Renal cortical epithelial cell (primary cell): ENCODE measurements at regions not wholly inside any gene's neighbourhood (a gene's known extent, or its start where the extent isn't known, plus 50 kb on each side); places are given as distances from the start of the nearest gene placed in this dataset.
"Not testable (repeated sequence)": the region's sequence is repeated elsewhere in the genome, so short reads cannot be mapped to it uniquely, and the experiment has no call there.

Experiments
- DNase-seq: peaks from one replicate; pipeline ENCODE4 v3.0.0-alpha.2; 2011; ENCODE audit warnings: low read depth

DNA sequence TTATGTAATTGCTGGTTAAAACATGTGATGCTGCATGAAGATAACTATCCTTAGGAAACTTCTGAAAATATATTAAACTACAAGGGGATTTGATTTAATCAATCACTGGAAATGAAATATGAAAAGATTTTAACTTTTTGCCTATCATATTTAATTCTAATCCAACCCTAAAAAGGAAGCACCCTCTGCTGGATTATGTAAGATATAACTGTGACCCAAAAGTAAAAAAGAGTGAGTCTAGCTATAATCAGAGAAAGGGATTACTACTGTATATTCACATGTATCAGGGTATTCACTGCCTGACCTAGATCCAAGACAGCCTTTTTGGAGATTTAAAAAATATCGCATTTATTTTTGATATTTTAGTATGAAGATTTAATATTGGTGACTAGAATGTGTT lies 295.5 kb downstream of the MDFIC start:
- no peak for DNase-seq

DNA sequence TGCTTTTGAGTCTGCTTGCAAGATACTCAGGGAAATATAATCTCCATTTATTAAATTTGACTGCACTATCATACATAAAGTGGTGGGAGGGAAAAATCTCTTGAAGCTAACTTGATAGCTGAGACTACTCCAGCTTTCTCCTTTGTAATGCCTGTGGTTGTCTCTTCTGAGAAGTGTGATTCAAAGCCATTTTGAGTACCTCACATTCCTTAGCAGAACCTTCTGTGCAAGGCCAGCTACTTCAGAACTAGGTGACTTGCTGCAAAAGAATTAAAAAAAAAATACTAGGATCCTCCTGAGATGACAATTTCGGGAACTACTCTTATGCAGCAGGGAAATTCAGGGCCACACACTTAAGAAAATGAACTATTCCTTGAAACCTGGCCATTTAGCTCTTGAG lies 294.8 kb downstream of the MDFIC start:
- peak; percentile 33 for DNase-seq

DNA sequence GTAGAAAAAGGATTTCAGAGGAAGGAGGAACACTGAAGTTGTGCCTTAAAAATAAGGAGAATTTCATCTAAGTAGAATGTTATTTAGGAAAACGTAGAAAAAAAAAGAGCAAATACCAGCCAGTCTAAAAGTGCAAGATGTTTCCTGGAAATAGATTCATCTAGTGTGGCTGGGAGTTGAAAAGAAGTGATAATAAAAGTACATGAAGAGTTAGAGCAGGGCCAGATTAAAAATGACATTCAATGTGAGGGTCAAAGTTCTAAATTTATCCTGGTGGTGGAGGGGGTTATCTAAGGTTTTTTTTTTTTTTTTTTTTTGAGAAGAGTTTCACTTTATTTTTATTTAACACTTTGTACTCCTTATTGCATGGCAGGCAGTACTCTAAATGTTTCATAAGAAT lies 289.3 kb downstream of the MDFIC start:
- no peak for DNase-seq

DNA sequence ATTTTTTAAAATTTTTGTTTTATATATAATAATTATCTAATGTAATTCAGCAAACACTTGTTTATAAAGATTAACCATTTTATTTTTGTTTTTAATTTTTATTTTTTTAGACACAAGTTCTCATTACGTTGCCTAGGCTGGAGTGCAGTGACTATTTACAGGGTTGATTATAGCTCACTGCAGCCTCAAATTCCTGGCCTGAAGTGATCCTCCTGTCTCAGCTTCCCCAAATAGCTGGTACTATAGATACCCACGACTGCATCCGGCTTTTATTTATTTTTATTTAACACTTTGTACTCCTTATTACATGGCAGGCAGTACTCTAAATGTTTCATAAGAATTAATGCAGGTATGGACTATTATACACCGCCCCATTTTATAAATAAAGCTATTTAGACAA lies 288.7 kb downstream of the MDFIC start:
- no peak for DNase-seq

- peak; percentile 16 for DNase-seq
Observed at GRCh38 chr7:115208710-115209560, 287.0 kb downstream of the MDFIC start.

- not testable (repeated sequence) for DNase-seq
Observed at GRCh38 chr7:115206374-115206773, 284.5 kb downstream of the MDFIC start.

DNA sequence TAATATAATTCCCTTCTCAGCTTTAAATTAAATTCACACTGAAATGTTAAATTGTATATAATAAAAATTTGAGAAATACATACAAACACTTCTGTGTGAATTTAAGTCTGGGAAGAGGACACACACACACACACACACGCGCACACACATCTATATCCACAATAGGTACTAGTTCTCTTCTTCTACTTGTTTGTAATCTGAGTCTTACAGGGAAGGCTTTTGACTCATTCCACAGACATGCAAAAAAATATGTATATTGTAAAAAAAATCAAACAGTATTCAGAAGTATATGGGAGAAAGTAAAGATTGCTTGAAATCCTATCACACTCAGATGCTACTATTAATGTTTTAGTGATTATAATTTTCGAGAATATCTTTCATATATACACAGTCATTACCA lies 276.2 kb downstream of the MDFIC start:
- no peak for DNase-seq

GRCh38 chr7:115195208-115195607 lies 273.3 kb downstream of the MDFIC start:
- DNase-seq, result no peak

DNA sequence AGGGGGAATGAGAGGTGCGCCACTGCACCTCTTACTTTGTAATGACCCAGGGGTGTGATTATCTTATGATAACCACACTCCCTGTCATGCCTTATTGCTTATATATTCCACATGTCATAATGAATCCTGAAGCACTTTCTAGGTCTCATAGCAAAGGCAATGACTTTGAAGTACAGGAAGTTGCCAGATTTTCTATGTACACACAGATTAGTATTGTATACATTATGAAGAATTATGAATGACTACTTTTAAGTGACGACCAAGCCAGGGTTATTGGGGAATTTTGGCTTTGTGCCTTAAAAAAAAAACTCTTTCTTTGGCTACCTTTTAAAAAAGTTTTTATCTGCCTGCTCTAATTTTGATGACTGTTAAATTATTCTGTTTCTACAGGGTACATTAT lies 269.6 kb downstream of the MDFIC start:
- DNase-seq, result no peak

DNA sequence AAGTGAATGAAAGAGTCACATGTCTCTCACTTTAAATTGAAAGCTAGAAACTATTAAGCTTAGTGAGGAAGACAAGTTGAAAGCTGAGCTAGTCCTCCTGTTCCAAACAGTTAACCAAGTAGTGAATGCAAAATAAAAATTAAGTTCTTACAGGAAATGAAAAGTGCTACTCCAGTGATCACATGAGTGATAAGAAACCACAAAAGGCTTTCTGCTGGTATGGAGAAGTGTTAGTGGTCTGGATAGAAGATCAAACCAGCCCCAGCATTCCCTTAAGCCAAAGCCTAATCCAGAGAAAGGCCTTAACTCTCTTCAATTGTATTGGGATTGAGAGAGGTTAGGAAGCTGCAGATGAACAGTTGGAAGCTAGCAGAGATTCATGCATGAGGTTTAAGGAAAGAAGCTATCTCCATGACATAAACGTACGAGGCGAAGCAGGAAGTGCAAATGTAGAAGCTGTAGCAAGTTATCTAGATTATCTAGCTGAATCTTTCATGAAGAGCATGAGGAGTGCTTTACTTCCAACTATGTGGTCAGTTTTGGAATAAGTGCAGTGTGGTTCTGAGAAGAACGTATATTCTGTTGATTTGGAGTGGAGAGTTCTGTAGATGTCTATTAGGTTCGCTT lies 261.6 kb downstream of the MDFIC start:
- peak; percentile 44 for DNase-seq

- DNase-seq, result peak; percentile 74
Observed at GRCh38 chr7:115178835-115179234, 256.9 kb downstream of the MDFIC start.

GRCh38 chr7:115177823-115178222 lies 255.9 kb downstream of the MDFIC start:
- DNase-seq, result no peak

- no peak for DNase-seq
Observed at GRCh38 chr7:115177103-115177502, 255.2 kb downstream of the MDFIC start.

GRCh38 chr7:115172397-115172796 lies 250.5 kb downstream of the MDFIC start:
- DNase-seq, result not testable (repeated sequence)

GRCh38 chr7:115153769-115154477 lies 232.0 kb downstream of the MDFIC start:
- peak; percentile 9 for DNase-seq

DNA sequence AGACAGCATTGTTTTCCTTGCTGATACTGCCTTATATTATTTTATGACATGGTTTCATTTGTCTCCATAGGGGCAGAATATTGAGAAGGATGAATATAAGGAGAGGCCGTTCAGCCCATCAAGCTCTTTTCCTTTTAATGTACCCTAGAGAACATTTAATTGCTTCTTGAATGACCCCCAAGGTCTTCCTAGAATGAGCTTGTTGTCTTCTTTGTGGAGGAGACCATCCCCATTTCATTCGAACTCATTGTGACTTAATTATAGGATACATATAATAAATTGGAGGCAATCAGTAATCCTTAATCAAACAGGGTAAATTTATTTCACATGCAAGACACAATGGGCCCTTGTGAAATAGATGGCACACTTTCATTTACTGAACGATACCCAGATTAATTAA lies 231.3 kb downstream of the MDFIC start:
- no peak for DNase-seq

GRCh38 chr7:115146148-115146547 lies 224.3 kb downstream of the MDFIC start:
- peak; percentile 70 for DNase-seq

- peak; percentile 26 for DNase-seq
Observed at GRCh38 chr7:115145512-115145911, 223.6 kb downstream of the MDFIC start.

DNA sequence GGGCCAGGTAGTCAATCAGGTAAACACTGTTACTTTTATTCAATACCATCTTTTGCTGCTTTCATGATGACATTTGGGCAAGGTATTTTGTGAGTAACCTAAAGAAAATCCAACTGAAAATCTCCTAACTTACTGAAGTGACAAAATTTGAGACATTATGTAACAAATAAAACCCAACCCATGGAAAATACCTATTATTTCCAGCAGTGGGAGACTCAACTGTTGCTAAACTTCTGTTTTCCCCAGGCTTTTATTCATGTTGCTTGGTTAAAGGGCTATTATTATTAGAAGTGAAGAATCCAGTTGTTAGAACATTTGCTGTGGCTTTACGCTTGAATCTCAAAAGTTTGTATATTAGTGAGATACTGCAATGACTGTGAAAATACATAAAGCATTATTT lies 215.9 kb downstream of the MDFIC start:
- DNase-seq, result no peak

DNA sequence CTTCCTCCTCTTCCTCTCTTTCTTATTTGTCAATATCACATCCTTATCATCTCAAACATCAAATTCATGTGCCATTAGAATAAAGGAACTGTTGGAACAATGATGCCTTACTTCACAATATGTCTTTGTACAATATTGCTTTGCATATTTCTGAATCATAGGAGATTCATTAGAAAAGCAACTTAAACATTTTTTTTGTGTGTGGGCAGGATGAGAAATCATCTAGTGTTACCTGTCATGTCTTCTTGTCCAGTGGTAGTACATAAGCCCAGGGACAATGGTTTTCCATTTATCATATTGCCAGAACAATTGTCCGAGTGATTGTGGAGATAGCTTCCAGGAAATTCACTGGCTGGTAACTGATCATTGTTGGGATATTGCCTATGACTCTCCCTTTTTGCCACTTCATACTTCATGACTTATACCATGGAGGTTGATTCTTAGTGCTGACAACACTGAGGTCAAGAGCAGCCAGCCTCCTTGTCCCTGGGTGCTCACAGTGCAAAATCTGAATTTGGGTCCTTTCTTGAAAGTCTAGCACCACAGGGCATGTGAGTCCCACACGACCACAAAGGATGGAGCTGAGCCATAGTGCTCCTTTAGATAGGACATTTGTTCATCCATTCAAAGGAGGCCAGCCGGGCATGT lies 215.0 kb downstream of the MDFIC start:
- no peak for DNase-seq

GRCh38 chr7:115135769-115136410 lies 214.0 kb downstream of the MDFIC start:
- no peak for DNase-seq

- no peak for DNase-seq
Observed at GRCh38 chr7:115135146-115135545, 213.3 kb downstream of the MDFIC start.
